A673 (cell line): ENCODE measurements at regions not wholly inside any gene's neighbourhood (a gene's known extent, or its start where the extent isn't known, plus 50 kb on each side); places are given as distances from the start of the nearest gene placed in this dataset.
"Not testable (repeated sequence)": the region's sequence is repeated elsewhere in the genome, so short reads cannot be mapped to it uniquely, and the experiment has no call there.

Experiments used
- CTCF ChIP-seq: fragments of 300-800, 200-600 bp; sonication (generic); conservative IDR thresholded peaks from 2 replicates; pipeline ENCODE4 v1.5.1; 2017; ENCODE audit warnings: low read depth, mild to moderate bottlenecking, antibody characterized with exemption, low read length, moderate library complexity, mixed read lengths
- EZH2 ChIP-seq: fragments of 200-600 bp; sonication (generic); IDR thresholded peaks from 2 replicates; pipeline ENCODE4 v1.6.1; 2017; ENCODE audit warnings: borderline replicate concordance, low read depth, mild to moderate bottlenecking, mixed read lengths, antibody characterized with exemption, low read length; ENCODE audit not compliant: poor library complexity, severe bottlenecking

GRCh38 chr3:198114516-198114915 lies 154.5 kb downstream of the LMLN start:
- TF ChIP-seq CTCF, EZH2: not testable (repeated sequence)
